ENCODE measurements at regions not wholly inside any gene's neighbourhood (a gene's known extent, or its start where the extent isn't known, plus 50 kb on each side); places are given as distances from the start of the nearest gene placed in this dataset.
"Not testable (repeated sequence)": the region's sequence is repeated elsewhere in the genome, so short reads cannot be mapped to it uniquely, and the experiment has no call there.

DNA sequence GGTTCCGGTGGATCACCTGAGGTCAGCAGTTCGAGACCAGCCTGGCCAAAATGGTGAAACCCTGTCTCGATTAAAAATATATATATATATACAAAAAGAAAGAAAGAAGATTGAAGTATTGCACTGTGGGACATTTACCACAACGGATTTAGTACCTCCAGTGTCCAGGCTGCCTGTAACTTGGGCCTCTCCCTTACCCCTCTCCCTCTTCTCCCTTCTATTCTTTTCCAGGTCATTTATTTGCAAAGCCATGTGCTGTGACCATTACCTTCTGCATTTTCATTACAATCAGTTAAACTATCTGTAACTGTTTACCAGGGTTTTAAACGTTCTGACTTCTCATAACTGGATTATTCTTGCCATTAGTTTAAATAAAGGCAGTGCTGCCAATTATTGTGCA, 400.9 kb upstream of the ZNF804A start:
- no peak for DNase-seq (ENCODE audit: low read depth, low spot score)

DNA sequence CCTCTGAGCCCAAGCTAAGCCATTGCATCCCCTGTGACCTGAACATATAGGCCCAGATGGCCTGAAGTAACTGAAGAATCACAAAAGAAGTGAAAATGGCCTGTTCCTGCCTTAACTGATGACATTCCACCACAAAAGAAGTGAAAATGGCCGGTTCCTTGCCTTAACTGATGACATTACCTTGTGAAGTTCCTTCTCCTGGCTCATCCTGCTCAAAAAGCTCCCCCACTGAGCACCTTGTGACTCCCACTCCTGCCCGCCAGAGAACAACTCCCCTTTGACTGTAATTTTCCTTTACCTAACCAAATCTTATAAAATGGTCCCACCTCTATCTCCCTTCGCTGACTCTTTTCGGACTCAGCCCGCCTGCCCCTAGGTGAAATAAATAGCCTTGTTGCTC, 399.5 kb upstream of the ZNF804A start:
- not testable (repeated sequence) for DNase-seq (ENCODE audit: low read depth, low spot score)

DNA sequence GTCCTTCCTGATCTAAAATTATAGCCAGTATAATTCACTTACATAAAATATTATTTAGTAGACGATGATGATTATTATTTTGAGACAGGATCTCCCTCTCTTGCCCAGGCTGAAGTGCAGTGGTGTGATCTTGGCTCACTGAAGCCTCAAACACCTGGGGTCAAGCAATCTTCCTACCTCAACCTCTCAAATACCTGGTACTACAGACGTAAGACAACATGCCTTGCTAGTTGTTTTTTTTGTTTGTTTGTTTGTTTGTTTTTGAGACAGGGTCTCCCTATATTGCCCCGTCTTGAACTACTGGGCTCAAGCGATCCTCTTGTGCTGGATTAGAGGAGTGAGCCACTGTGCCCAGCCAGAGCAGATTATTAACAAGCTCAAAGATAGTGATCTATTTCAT, 399.1 kb upstream of the ZNF804A start:
- no peak for DNase-seq (ENCODE audit: low read depth, low spot score)

DNA sequence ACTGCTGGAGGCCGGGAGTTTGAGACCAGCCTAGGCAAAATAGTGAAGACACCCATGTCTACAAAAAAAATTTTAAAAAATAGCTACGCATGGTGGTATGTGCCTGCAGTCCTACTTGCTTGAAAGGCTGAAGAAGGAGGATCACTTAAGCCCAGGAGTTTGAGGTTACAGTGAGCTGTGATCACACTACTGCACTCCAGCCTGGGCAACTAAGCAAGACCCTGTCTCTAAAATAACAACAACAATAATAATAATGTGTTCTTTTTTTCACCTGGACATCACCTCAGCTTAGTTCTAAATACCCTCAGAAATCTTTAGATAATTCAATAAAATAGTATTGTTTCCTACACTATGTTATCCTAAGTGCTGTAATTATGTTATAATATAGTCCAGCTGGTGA, 397.1 kb upstream of the ZNF804A start:
- no peak for DNase-seq (ENCODE audit: low read depth, low spot score)

DNA sequence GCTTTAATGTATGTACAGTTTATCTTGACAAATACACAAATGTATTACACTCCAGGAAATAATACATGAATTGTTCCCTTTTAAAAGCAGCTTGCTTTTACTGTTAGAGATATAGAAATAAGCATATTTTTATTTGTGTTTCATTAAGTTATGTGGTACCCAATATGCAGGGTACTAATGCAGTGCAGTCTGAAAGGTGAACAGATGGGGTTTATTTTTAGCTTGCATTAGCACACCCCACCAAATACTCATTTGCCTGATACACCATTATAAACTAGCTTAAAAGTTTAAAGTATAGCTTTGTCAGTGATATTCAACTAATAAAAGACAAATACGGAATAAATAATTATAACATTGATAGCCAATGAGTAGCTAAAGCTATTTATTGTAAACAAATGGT, 394.7 kb upstream of the ZNF804A start:
- no peak for DNase-seq (ENCODE audit: low read depth, low spot score)

DNA sequence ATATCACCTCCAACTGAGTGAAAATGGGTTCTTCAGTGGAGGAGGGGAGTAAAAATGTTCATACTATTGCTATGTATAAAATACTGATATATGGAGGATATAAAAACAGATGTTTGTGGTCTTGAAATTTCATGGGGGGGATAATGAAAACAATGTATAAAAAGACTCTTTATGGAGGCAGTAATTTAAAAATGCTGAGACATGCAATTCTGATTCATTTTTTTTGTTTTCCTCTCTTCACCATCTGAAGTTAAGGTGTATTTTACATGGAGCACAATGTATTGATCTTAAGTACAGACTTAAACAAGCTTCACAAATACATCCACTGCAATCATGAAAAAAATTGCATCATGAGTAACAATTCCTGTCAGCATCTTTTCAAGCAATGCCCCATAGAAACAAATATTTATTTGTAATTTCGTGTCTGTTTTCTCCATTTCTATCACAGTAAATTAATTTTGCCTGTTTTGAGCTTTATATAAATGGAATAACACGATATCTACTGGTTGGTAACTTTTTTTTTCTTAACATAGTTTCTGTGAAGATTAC, 393.2 kb upstream of the ZNF804A start:
- no peak for DNase-seq (ENCODE audit: low read depth, low spot score)

DNA sequence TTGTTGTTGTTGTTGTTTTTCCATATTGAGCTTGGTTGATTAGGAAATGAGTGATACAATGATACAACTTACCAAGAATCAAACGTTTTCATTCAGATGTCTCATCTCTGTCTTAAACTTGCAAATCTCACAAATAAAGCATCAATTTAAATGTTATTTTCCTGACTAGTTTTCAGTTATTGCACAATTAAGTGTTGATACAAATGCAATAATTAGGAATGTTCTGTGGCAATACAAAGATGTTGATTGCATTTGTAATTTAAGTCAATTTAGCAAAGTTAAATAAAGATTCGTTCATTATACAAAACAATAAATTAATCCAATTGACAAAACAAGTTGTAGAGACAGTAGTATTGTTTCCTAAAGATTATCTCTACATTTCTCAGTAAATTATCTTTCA, 392.3 kb upstream of the ZNF804A start:
- DNase-seq (ENCODE audit: low read depth, low spot score) = no peak

DNA sequence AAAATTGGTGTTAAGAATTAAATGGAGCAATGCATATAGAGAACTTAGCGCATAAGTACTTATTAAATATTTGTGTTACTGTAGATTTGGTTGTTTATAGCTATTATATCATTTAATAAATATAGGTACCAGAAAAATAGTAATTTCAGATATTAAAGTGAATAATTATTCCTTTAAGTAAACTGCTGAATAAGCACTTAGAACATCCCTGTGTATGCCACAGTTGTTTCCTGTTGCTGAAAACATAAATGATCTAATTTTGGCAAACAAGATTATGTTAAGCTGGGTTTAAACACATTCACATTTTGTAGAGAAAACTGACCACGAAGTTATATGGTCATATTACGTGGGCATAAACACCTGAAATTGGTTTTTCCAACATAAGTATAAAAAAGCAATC, 388.0 kb upstream of the ZNF804A start:
- DNase-seq (ENCODE audit: low read depth, low spot score) = no peak

DNA sequence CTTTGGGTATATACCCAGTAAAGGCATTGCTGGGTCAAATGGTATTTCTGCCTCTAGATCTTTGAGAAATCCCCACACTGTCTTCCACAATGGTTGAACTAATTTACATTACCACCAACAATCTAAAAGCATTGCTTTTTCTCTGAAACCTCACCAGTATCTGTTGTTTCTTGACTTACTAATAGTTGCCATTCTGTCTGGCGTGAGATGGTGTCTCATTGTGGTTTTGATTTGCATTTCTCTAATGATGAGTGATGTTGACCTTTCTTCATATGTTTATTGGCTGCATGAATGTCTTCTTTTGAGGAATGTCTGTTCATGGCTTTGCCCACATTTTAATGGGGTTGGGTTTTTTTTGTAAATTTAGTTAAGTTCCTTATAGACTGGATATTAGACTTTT, 382.6 kb upstream of the ZNF804A start:
- DNase-seq (ENCODE audit: low read depth, low spot score) = no peak

DNA sequence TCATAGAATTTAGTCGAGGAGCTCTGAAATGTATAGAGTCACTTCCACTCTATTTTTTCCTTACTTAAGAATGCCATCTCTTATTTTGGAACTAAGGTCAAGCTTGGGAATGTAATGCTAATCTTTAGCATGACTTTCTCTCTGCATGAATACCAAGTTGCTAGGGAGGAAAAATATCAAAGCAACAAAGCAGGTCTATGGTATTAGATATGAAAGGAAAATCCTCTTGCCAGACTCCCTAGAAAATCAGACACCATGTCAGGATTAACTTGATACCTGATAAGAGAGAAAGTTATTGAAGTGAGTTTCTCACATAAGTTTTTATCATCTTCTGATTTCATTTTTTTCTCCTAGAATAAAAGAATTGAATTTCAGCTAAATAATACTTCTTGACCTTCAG, 341.7 kb upstream of the ZNF804A start:
- no peak for DNase-seq (ENCODE audit: low read depth, low spot score)

DNA sequence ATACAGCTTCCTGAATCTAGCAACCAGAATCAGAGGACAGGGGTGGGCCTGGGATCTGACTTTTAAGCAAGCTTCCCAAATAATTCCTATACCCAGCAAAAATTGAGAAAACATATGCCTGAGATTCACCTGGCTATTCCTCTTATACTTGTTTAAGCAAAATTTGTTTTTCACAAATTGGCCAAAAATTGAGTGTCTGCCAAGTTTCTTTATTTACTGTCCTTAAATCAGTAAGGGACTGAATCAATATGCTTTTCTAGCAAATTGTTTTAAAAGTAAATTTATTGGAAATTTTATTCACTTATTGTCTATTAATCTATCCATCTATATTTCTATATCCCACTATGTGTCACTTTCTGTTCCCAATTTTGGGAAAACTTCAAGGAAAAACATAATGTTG, 337.0 kb upstream of the ZNF804A start:
- DNase-seq (ENCODE audit: low read depth, low spot score) = no peak

DNA sequence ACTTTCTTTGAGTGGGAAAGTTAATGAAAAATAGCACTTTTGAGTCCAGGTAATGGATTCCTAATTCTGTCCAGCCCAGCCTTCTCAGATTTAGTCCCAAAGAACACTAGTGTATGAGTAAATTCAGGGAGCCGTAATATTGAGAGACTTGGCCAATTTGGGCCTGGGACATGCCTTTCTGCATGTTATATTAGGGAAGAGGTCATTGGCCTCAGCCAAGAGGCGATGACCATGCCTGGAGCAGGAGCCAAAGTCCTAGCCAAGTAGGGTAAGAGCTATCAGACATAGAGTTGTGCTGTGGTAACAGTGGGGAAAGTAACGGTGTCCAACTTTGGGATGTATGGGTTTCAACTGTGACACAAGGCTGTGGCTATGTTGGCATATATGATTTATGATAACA, 336.5 kb upstream of the ZNF804A start:
- DNase-seq (ENCODE audit: low read depth, low spot score) = no peak

DNA sequence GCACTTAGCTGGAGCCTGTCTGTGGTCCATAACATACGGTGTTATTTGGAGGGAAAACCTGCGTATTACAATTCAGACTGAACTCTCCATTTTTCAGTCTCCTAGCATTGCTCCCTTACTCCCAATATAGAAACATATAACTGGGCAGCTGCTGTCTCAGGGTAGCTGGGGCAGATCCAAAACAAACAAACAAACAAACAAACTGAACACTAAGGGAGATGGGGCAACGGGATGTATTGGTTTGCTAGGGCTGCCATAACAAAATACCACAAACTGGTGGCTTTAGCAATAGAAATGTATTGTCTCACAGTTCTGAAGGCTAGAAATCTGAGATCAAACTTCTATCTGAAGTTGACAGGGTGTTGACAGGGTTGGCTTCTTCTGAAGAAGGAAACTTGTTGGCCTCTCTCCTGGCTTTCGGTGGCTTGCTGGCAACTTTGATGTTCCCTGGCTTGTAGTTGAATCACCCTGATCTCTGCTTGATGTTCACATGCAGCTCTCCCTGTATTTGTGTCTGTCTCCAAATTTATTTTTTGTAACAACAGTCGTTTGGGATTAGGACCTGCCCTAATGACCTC, 329.3 kb upstream of the ZNF804A start:
- DNase-seq (ENCODE audit: low read depth, low spot score) = no peak

DNA sequence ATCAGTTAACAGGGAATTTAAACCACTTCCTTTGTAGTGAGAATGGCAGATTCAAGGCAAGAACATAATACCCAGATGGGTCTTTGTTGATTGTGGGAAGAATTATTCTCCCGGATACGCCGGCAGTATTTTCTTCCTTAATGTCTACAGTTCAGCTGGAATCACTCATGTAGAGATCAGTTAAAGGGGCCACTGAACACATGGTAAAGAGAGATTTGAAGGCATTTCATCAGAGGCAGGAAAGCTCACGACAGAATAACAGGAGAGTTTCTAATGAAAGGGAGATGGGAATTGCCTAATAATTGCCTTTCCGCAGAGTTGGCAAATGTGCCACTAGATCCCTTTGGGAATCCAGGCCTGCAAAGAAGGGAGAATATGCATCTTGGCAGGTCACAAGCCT, 327.7 kb upstream of the ZNF804A start:
- DNase-seq (ENCODE audit: low read depth, low spot score) = no peak

DNA sequence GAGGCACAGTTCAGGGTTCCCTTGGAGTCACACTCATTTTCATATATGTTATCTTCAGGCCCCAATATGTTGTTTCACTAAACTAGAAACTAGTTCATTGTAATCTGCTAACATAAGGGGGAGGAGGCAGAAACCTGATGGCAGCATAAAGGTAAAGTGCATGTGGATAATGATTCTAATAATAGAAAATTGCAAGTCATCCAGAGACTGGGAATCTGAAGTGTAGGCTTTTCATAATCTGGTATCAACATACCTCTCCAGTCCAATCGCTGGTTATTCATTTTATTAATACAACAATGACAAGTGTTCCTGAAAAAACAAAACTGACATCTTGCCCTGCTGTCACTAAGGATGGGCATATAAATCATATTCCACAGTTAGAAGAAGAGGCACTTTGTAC, 326.3 kb upstream of the ZNF804A start:
- DNase-seq (ENCODE audit: low read depth, low spot score) = no peak

DNA sequence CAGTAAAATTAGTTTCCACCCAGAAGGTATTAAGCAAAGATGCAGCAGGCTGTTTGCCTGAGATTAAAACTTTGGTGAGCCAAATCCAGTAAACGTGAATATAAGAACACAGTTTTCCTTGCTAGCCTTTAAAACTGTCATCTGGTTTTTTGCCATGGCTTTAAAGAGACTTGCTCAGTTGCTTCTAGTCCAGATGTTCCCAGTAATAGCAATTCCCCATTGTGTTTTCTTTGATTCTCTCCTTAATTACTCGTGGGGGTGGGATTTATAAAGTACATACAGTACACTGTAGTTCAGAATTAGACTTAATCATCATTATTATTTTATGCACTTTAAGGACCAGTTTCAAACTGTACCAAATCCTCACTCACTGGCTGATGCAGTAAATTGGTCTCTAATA, 303.5 kb upstream of the ZNF804A start:
- DNase-seq (ENCODE audit: low read depth, low spot score) = no peak

DNA sequence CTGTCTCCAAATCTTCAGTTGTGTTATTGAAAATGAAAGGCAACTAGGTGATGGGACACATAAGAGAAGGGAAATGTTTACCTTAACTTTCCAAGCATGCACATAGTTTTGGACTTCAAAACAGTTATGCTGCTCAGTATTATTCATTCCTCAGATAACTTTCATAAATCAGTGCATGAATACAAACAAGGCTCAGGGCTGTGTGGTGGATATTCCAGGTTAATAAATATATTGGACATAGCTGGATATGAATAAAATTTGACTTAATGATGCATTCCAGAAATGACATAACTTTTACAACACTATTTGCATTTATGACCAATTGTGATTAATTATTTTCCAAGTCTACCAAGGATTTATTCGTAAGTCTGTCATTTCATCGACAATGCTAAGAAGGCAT, 301.2 kb upstream of the ZNF804A start:
- DNase-seq (ENCODE audit: low read depth, low spot score) = no peak

DNA sequence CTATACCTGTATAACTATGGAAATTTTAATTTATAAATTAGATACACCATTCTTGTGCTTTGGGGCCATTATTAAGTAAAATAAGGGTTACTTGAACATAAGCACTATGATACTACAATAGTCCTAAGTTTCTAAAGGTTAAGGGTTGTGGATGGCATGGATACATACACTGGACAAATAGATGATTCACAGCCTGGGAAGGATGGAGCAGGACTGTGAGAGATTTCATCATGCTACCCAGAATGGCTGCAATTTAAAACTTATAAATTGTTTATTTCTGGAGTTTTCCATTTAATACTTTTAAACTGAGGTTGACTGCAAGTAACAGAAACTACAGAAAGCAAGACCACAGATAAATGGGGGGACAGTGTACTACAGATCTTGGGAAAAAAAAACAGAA, 295.8 kb upstream of the ZNF804A start:
- DNase-seq (ENCODE audit: low read depth, low spot score) = no peak

DNA sequence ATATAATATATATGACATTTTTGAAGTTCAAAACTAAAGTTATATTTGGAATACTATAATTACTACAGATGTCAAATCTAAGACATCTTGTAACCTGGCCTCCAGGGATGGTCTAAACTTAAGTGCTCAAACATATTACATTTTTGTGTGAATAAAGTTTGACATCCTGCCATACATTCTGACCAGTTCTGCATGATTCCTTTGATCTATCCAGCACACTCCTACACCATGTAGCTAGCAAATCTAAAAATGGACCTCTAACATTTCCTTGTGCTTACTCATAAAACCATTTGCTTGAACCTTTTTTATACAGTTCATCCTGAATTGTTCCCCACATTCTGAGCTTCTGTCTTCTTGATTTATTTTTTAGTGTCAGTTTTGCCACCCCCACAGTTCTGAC, 294.3 kb upstream of the ZNF804A start:
- no peak for DNase-seq (ENCODE audit: low read depth, low spot score)

DNA sequence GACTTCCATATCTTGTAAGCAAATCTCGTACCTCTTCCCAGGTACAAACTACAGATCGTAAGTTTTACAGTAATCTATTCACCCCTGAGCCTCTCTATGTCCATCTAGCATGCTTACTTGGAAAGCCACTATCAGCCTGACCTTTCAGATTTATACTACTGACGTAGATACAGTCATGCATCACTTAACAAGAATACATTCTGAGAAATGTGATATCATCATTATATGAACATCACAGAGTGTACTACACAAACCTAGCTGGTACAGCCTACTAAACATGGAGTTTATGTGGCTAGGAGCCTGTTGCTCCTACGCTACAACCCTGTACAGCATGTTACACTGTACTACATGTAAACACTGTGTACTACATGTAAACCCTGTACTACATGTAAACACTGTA, 293.2 kb upstream of the ZNF804A start:
- no peak for DNase-seq (ENCODE audit: low read depth, low spot score)

DNA sequence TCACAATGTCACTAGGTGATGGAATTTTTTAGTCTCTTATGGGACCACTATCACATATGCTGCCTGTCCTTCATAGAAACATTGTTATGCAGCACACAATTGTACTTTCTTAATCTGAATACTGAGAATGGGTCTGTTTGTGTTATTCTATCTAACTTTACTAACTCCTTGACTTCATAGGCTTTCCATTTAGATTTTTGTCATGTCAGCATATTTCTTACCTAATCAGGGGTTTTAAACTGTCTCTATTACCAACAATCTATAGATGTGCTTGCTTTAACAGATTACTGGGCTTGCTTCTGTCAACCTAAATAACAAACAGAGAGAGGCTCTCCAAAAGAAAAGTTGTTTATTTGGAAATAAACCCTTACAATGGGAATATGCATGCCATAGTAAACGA, 289.6 kb upstream of the ZNF804A start:
- DNase-seq (ENCODE audit: low read depth, low spot score) = no peak

DNA sequence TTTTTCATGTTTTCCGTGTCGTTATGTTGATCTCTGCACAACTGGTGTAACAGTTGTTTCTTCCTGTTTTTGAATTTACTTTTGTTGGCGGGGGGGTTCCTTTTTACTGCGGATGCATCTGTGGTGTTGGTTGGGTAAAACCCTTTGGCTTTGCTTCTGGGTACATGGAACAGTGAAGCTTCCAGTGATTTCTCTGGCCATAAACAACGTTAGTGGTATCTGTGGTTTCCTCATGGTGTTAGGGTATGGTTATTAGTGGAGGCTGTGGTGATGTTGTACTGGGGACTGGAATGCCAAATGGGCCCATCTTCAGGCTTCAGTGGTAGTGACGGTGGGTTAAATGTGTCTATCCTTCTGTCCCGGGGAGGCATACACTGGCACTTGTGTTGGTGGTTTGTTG, 285.4 kb upstream of the ZNF804A start:
- no peak for DNase-seq (ENCODE audit: low read depth, low spot score)

DNA sequence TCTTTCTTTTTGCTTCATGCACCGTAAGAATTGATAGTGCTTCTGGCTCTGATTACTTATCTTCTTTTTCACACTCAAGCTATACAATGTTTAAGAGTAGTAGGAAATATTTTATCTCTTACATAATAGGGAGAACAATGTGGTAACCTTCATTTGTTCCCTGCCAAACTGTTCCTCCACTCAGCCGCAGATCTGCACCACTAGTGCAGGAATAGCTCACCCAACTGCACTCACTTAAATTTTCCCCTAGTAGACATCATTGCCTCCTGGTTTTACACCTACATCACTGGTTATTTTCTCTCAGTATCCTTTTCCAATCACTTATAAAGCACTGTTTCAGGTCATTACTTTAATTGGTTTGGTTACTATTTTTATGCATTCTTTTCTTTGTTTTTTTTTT, 283.5 kb upstream of the ZNF804A start:
- DNase-seq (ENCODE audit: low read depth, low spot score) = no peak

DNA sequence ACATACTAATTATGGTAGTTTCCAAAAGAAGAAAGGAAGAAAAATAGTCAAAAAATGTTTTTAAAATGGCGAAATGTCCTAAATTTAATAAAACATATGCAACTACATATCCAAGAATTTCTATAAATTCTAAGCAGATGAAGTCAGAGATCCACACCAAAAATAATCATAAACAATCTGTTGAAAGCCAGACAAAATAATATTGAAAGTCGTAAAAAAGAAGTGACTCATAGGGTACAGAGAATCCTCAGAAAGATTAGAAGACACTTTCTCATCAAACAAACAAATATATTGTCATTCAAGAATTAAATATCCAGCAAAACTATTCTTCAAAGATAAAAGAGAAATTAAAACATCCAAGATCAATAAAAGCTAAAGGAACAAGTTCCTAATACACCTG, 281.4 kb upstream of the ZNF804A start:
- DNase-seq (ENCODE audit: low read depth, low spot score) = no peak
